ENCODE measurements at regions not wholly inside any gene's neighbourhood (a gene's known extent, or its start where the extent isn't known, plus 50 kb on each side); places are given as distances from the start of the nearest gene placed in this dataset.
A peak's percentile ranks its signal among the peaks of the same experiment; 100 is the strongest.
"Not testable (repeated sequence)": the region's sequence is repeated elsewhere in the genome, so short reads cannot be mapped to it uniquely, and the experiment has no call there.

DNA sequence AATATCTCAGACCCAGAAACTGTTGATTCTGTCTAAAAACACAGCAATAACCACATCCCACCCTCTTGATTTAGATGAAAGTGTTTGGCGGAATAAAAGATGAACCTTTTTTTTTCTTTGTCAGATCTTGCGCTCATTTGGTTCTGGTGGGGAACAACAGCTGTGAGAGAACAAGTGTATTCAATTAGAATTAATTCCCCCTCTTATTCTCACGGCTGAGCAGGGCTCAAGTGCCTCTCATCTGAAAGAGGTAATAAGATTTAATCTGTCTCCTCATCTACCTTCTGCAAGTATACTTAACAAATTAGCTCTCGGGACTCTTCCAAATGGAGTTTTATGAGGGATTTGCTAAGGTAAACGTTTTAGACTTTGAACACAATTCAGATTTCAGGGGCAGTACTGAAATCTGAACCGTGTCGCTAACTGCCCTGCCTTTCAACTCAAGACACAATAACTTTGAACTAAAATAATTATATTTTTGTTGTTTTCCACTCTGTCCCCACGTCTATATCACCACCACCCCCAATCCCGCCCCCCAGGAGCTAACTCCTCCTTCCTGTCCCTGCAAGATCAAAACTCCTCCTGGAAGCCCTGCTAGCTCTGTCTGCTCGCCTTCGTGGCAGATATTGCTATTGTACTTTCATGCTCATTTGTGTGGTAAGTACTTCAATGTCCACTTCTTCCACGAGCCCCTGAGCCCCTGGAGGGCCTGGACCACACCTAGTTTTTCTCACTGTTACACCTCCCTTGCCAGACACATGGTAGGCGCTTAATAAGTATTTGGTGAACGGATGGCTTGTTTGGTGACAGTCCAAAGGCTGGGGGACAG, 54.2 kb upstream of the ROPN1B start:
- not testable (repeated sequence) for H3K9me3 ChIP-seq (ENCODE audit: control insufficient read depth, low read length); H3K27ac ChIP-seq (ENCODE audit: insufficient read depth, low read depth, low read length, poor library complexity, severe bottlenecking); H3K27me3 ChIP-seq (ENCODE audit: control insufficient read depth, insufficient read depth, low read length, poor library complexity, severe bottlenecking); H3K4me1 ChIP-seq (ENCODE audit: control insufficient read depth, insufficient read depth, low read length); H3K36me3 ChIP-seq (ENCODE audit: control insufficient read depth, insufficient read depth, low read length)
- 17 to 33% methylated on average over 8 to 9 of the region's 14 CpGs for WGBS, 2 experiments
- peak overlapping the region; percentile 38 for H3K4me3 ChIP-seq (ENCODE audit: insufficient read depth, low read depth, low read length)

DNA sequence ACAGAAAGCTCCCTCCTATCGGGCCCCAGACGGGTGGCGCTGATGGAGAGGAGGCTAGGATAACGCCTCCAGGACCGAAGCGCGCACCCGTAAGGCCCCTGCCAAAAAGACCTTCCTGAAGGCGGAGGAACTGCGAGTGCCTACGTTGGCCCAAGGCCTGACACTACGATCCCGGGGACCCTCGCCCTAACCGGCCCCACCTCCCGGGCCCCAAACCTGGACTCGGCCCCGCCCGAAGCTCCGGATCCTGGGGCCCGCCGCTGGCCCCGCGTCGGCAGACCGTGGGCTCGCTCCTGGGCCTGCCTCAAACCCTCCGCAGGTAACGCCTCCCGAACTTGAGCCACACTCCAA, 53.6 kb upstream of the ROPN1B start:
- WGBS, 2 experiments: 0 to 1% methylated on average over 30 of the region's 30 CpGs
- H3K4me1 ChIP-seq (ENCODE audit: control insufficient read depth, insufficient read depth, low read length); H3K27me3 ChIP-seq (ENCODE audit: control insufficient read depth, insufficient read depth, low read length, poor library complexity, severe bottlenecking); H3K27ac ChIP-seq (ENCODE audit: insufficient read depth, low read depth, low read length, poor library complexity, severe bottlenecking); H3K36me3 ChIP-seq (ENCODE audit: control insufficient read depth, insufficient read depth, low read length); H3K9me3 ChIP-seq (ENCODE audit: control insufficient read depth, low read length): not testable (repeated sequence)
- peak overlapping the region; percentile 38 for H3K4me3 ChIP-seq (ENCODE audit: insufficient read depth, low read depth, low read length)

DNA sequence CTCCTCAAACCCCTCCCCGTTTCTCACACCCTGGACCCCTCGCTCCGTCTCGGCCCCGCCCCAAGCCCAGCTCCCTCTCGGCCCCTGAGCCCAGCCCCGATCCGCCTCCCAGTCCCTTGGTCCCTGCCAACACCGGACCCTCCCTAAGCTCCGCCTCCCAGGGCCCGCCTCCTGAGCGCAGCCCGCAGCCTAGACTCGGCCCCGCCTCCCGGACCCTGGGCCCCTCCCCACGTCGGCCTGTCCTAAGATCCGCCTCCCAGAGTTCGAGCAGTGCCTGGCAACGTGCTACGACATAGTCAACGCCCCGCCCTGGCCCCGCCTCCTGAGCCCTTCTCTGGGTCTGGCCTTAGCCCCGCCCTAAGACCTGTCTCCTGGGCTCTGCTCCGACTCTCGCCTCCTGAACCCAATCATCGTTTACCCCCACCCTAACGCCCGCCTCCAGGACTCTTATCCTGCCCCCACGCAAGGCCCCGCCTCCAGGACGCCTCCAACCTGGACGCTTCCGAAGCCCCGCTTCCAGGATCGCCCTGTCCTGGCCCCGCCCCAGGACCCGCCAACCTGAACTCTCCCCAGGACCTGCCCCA, 53.1 kb upstream of the ROPN1B start:
- peak overlapping the region; percentile 38 for H3K4me3 ChIP-seq (ENCODE audit: insufficient read depth, low read depth, low read length)
- not testable (repeated sequence) for H3K36me3 ChIP-seq (ENCODE audit: control insufficient read depth, insufficient read depth, low read length); H3K27me3 ChIP-seq (ENCODE audit: control insufficient read depth, insufficient read depth, low read length, poor library complexity, severe bottlenecking); H3K4me1 ChIP-seq (ENCODE audit: control insufficient read depth, insufficient read depth, low read length); H3K27ac ChIP-seq (ENCODE audit: insufficient read depth, low read depth, low read length, poor library complexity, severe bottlenecking); H3K9me3 ChIP-seq (ENCODE audit: control insufficient read depth, low read length)
- 0% methylated on average over 40 of the region's 40 CpGs for WGBS, 2 experiments

DNA sequence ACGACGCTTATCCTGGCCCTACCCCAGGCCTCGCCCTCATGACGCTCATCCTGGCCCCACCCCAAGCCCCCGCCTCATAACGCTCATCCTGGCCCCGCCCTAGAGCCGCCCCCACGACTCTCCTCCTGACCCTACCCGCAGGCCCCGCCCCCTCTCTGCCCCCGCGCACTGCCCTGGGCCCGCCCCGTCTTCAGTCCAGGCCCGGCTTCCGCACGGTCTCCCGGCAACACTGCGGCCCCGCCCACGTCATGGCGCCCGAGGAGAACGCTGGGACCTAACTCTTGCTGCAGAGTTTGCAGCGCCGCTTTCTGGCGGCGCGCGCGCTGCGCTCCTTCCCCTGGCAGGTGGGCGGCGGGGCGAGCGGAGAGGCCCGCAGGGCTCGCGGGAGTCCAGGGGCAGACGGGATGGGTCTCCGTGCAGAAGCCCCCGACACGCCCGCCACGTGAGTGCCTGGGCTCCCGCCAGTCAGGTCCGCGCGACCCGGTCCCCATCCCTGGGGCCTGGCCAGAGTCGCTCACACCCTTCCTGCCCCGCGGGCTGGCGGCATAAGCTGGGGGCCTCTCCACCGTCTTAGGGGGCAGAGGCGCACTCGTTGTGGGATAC, 52.5 kb upstream of the ROPN1B start:
- H3K4me1 ChIP-seq (ENCODE audit: control insufficient read depth, insufficient read depth, low read length): no peaks in the 10 kb centered on the region
- WGBS, 2 experiments: 0% methylated on average over 56 to 58 of the region's 58 CpGs
- peak overlapping the region; percentile 60 for H3K4me3 ChIP-seq (ENCODE audit: insufficient read depth, low read depth, low read length)
- H3K27me3 ChIP-seq (ENCODE audit: control insufficient read depth, insufficient read depth, low read length, poor library complexity, severe bottlenecking): no peaks in the 10 kb centered on the region
- no peaks in the 10 kb centered on the region for H3K9me3 ChIP-seq (ENCODE audit: control insufficient read depth, low read length)
- peak overlapping the region; percentile 63 for H3K27ac ChIP-seq (ENCODE audit: insufficient read depth, low read depth, low read length, poor library complexity, severe bottlenecking)
- H3K36me3 ChIP-seq (ENCODE audit: control insufficient read depth, insufficient read depth, low read length): no peaks in the 10 kb centered on the region

DNA sequence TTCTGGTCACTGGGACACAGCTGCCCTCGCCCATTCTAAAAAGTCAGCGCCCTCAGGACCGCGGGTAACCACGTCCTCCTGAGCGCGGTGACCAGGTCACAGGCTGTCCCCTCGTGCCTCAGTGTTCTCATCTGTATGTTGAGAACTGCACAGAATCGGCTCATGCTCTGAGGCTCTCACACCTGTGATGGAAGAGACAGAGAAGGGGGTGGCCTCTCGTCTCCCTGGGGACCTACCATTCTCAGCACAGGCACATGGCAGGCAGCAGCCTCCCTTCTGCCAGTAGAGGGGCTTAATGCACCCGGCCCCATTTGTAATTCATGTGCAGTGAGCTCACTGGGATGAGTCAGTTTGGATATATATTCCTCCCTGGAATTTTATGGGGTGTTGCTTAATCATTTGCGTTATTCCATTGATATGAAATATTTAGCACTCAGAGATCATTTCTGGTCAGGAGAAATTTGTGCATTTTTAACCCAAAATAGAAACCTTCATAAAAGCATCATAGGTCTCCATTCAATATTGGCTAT, 51.9 kb upstream of the ROPN1B start:
- H3K36me3 ChIP-seq (ENCODE audit: control insufficient read depth, insufficient read depth, low read length); H3K9me3 ChIP-seq (ENCODE audit: control insufficient read depth, low read length); H3K4me1 ChIP-seq (ENCODE audit: control insufficient read depth, insufficient read depth, low read length); H3K27me3 ChIP-seq (ENCODE audit: control insufficient read depth, insufficient read depth, low read length, poor library complexity, severe bottlenecking): not testable (repeated sequence)
- Histone ChIP-seq H3K4me3 (ENCODE audit: insufficient read depth, low read depth, low read length) (peak overlapping the region; percentile 60), H3K27ac (ENCODE audit: insufficient read depth, low read depth, low read length, poor library complexity, severe bottlenecking) (peak overlapping the region; percentile 63)
- 5% methylated on average over 11 of the region's 12 CpGs for WGBS, 2 experiments

DNA sequence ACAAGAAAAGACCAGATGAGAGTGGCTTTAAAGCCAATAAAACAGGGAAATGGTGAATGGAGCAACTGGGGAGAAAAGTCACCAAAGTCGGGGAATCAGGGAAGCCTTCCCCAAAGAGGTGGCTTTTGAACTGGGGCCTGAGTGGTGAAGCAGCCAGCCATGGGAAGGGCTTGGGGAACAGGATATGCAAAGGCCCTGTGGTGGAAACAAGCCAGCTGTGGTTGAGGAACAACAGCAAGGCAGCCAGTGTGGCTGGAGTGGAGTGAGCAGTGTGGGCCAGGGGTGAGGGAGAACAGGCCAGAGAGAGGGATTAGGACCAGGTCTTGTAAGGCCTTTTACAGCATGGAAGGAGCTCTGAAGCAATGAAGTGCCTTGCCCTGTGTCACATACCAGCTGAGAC, 51.0 kb upstream of the ROPN1B start:
- H3K4me3 ChIP-seq (ENCODE audit: insufficient read depth, low read depth, low read length); H3K9me3 ChIP-seq (ENCODE audit: control insufficient read depth, low read length); H3K36me3 ChIP-seq (ENCODE audit: control insufficient read depth, insufficient read depth, low read length); H3K4me1 ChIP-seq (ENCODE audit: control insufficient read depth, insufficient read depth, low read length); H3K27me3 ChIP-seq (ENCODE audit: control insufficient read depth, insufficient read depth, low read length, poor library complexity, severe bottlenecking); H3K27ac ChIP-seq (ENCODE audit: insufficient read depth, low read depth, low read length, poor library complexity, severe bottlenecking): not testable (repeated sequence)
- 91 to 93% methylated on average over 1 of the region's 1 CpG for WGBS, 2 experiments

DNA sequence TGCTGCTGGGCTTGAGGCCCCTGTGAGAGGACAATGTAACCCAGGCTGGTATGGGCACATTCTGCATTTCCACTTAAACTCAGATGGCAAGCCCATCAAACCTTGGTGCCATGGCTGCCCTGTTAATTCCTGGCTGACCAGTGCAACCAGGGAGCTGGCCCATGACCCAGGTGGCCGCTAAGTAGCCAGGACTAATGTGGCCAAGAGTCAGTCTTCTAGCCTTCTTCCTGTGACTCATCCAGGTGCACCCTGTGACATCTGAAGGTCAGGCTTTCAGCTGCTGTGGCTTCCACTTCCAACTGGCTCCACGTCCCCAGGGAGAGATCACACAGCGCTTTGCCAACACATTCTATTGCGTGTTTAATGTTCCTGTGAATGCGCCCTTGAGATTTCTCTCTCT, 50.5 kb upstream of the ROPN1B start:
- H3K4me1 ChIP-seq (ENCODE audit: control insufficient read depth, insufficient read depth, low read length); H3K4me3 ChIP-seq (ENCODE audit: insufficient read depth, low read depth, low read length); H3K27me3 ChIP-seq (ENCODE audit: control insufficient read depth, insufficient read depth, low read length, poor library complexity, severe bottlenecking); H3K36me3 ChIP-seq (ENCODE audit: control insufficient read depth, insufficient read depth, low read length); H3K27ac ChIP-seq (ENCODE audit: insufficient read depth, low read depth, low read length, poor library complexity, severe bottlenecking); H3K9me3 ChIP-seq (ENCODE audit: control insufficient read depth, low read length): not testable (repeated sequence)
- 90 to 96% methylated on average over 5 of the region's 5 CpGs for WGBS, 2 experiments

DNA sequence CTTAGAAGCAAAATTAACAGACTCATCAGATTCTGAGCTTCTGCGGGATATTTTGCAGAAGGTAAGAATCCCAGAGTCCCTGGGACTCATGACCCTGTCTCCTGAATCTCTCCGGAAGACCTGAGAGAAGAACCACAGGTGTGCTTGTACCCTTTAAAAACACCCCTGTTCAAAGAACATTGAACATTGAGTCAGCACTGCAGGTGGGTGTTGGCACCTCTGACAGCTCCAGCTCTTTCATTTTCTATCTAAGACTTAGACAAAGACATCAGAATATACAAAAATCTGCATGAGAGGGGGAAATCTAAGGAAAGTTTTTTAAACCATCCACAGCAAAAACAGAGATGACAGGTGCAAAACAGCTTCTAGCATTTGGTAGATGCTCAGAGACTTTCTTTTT, 50.1 kb upstream of the ROPN1B start:
- 86 to 92% methylated on average over 2 of the region's 2 CpGs for WGBS, 2 experiments
- not testable (repeated sequence) for H3K27ac ChIP-seq (ENCODE audit: insufficient read depth, low read depth, low read length, poor library complexity, severe bottlenecking)

More for the DNA sequence above, 50.1 kb upstream of the ROPN1B start:
- not testable (repeated sequence) for H3K4me1 ChIP-seq (ENCODE audit: control insufficient read depth, insufficient read depth, low read length); H3K27me3 ChIP-seq (ENCODE audit: control insufficient read depth, insufficient read depth, low read length, poor library complexity, severe bottlenecking); H3K4me3 ChIP-seq (ENCODE audit: insufficient read depth, low read depth, low read length); H3K9me3 ChIP-seq (ENCODE audit: control insufficient read depth, low read length); H3K36me3 ChIP-seq (ENCODE audit: control insufficient read depth, insufficient read depth, low read length)

Data from ectodermal cell (in vitro differentiated cells).